Astrocyte of the spinal cord (primary cell): ENCODE measurements at regions not wholly inside any gene's neighbourhood (a gene's known extent, or its start where the extent isn't known, plus 50 kb on each side); places are given as distances from the start of the nearest gene placed in this dataset.
"Not testable (repeated sequence)": the region's sequence is repeated elsewhere in the genome, so short reads cannot be mapped to it uniquely, and the experiment has no call there.

Experiments
- DNase-seq: peaks from one replicate; pipeline ENCODE4 v3.0.0; 2011; ENCODE audit warnings: low read depth, low spot score
- H3K4me3 ChIP-seq: 2 replicates; pipeline ENCODE4 v1.5.1; 2011; ENCODE audit warnings: low read depth, mild to moderate bottlenecking, low read length, moderate library complexity
- CTCF ChIP-seq: IDR thresholded peaks from 2 replicates; pipeline ENCODE4 v1.5.1; 2012; ENCODE audit warnings: low read depth, mild to moderate bottlenecking, low read length, inconsistent platforms
- in situ Hi-C: cut with HindIII; loops from 2 replicates; pipeline ENCODE4 v1.10.0; 2017; ENCODE audit warnings: low sequenced_read_pairs

GRCh38 chrX:23504895-23505294 lies 162.4 kb upstream of the PRDX4 start:
- TF ChIP-seq CTCF = no peak
- in situ Hi-C loops = no loop called here
- H3K4me3 ChIP-seq = no peak overlapping the region
- DNase-seq = peak; percentile 7

- H3K4me3 ChIP-seq = no peak overlapping the region
- in situ Hi-C loops = no loop called here
- DNase-seq = no peak
- TF ChIP-seq CTCF = no peak
Measured at GRCh38 chrX:23505531-23506303, 161.6 kb upstream of the PRDX4 start.

GRCh38 chrX:23509256-23509655 lies 158.0 kb upstream of the PRDX4 start:
- no peak for DNase-seq
- in situ Hi-C loops = no loop called here
- no peak for TF ChIP-seq CTCF
- no peak overlapping the region for H3K4me3 ChIP-seq

- no peak for TF ChIP-seq CTCF
- in situ Hi-C loops = no loop called here
- no peak overlapping the region for H3K4me3 ChIP-seq
- DNase-seq = no peak
Measured at GRCh38 chrX:23511793-23512192, 155.5 kb upstream of the PRDX4 start.

- in situ Hi-C loops = no loop called here
- no peak for TF ChIP-seq CTCF
- no peak for DNase-seq
- H3K4me3 ChIP-seq = no peak overlapping the region
Measured at GRCh38 chrX:23513121-23513520, 154.2 kb upstream of the PRDX4 start.

GRCh38 chrX:23514082-23514481 lies 153.2 kb upstream of the PRDX4 start:
- in situ Hi-C loops = no loop called here
- no peak for DNase-seq
- H3K4me3 ChIP-seq = no peak overlapping the region
- TF ChIP-seq CTCF = no peak

- DNase-seq = no peak
- in situ Hi-C loops = no loop called here
- no peak overlapping the region for H3K4me3 ChIP-seq
- TF ChIP-seq CTCF = no peak
Measured at GRCh38 chrX:23515028-23515427, 152.3 kb upstream of the PRDX4 start.

- DNase-seq, H3K4me3 ChIP-seq, in situ Hi-C loops: not testable (repeated sequence)
Measured at GRCh38 chrX:23523026-23523657, 144.2 kb upstream of the PRDX4 start.
